ENCODE measurements at regions not wholly inside any gene's neighbourhood (a gene's known extent, or its start where the extent isn't known, plus 50 kb on each side); places are given as distances from the start of the nearest gene placed in this dataset.

DNA sequence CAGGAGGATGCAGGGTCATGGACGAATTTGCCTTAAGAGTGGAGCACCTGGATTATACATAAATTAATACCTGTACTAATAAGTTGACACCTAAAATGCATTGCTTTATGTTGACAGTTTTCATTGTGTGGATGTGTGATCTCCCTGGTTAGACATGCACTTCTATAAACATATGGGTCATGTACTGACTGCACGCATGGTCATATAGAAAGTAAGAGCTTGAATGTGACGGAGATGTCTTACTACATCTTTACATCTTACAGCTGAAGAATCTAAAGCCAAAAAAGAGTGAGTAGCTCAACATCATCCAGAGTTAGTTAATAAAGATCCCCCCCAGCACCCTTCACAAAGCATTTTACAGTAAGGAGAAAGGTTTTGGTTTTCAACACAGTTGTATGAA is 408.4 kb upstream of the JARID2 start:
- ChIA-PET POLR2A (no interaction called here), CTCF (no interaction called here)

DNA sequence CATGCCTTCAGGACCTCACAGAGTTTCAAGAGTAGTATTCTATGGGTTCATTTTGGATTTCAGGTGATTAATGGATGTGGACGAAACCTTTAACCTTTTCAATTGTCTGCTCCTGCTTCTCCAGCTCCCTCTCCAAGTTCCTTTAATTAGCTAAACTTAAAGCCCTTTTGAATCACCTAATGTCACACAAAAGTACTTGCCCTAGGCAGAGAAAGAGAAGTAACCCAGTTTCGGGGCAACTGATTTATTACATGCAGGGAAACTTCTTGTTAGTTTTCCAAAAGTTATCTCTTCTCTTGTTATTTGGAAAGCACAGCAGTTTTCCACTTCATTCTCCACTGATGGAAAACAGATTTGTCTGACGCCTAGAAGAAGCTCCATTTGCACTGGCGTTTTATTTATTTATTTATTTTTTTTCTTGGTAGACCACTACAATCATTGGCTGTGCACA is 407.7 kb upstream of the JARID2 start:
- ChIA-PET CTCF (no interaction called here), POLR2A (no interaction called here)

DNA sequence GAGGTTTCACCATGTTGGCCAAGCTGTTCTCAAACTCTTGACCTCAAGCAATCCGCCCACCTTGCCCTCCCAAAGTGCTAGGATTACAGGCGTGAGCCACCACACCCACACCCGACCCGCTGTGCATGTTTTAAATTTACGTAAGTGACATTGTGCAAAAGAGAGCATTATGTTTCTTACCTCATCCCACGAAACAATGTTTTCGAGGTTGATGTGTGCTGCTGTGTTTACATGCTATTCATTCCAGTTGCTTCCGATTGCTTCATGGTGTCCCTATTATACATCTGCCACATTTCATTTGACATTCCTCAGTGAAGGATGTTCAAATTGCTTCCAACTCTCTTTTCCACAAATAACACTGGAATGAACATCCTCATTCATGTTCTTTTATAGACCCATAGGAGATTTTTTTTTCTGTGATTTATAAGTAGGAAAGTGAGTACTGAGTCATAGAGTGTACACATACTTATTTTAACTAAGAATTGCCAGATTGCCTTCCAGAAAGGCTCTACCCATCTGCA is 403.9 kb upstream of the JARID2 start:
- ChIA-PET POLR2A (no interaction called here), CTCF (no interaction called here)

DNA sequence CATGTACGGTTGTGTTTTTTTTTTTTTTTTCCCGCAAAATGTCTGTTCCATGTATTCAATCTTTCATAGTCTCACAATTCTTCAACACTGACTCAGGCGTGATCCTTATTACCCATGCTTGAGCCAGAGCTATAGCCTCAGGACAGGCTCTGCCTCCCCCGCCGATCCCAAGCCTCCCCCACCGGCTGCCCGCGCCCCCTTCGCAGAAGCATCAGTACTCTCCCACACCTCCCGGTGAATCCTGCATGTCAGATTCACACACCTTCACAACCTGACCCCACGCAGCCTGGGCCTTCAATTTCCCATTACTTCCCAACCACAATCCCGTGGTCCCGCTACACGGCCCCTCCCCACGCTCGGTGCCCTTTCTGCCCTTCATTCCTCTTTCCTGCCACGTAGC is 401.5 kb upstream of the JARID2 start:
- CTCF ChIA-PET = no interaction called here
- POLR2A ChIA-PET = no interaction called here

DNA sequence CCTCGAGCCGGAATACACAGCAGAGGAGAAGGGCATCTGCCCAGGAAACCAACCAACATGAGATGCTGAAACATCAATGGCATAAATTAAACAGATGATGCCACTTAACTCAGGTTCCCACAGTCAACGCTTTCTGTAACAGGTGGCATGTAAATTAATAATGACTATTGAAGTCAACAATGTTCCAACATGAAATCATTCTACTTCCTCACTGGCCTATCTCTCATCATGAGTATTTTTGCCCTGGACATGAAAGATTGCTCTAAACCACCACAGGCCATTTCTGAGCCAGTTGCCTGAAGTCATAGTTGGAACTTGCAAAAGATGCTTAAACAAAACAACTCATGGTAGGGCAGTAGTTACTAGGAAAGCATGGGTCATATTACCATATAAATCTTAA is 397.9 kb upstream of the JARID2 start:
- CTCF ChIA-PET = no interaction called here
- POLR2A ChIA-PET = no interaction called here

DNA sequence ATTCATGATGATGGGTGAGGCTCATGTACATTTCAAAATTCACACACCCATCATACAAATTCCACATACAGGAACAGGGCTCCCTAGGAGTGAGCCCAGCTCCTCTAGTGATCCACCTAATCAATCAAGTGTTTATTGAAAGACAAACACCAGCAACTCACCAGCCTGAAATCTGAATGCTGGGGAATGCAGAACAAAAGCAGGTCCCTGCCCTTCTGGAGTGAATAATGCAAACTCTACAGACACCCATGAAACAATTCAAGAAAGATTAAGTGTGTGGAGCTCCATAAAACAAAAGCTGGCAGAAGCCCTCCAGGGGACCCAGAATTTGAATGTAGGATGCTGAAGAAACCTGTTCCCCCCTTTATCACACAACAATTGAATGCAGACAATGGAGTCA is 396.7 kb upstream of the JARID2 start:
- ChIA-PET POLR2A (interaction anchor here (0.6 kb wide), 1 partner anchor 28 kb away, joined by 3 read pairs; no protein-coding TSS in a partner anchor), CTCF (no interaction called here)

DNA sequence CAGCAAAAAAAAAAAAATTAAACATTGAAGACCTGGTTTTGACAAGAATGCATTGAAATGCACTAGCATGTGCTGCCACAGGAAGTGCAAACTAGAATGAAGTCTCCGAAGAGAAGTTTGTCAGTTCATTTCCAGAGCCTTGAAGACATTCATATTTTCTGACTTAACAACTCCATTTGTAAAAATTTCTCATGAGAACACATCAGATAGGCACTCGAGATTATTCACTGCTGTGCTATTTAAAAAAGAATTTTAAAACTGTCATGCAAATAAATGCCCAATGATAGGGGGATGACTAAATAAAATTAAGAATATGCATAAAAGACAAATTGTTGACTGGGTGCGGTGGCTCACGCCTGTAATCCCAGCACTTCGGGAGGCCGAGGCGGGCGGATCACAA is 394.6 kb upstream of the JARID2 start:
- CTCF ChIA-PET = no interaction called here
- POLR2A ChIA-PET = no interaction called here

DNA sequence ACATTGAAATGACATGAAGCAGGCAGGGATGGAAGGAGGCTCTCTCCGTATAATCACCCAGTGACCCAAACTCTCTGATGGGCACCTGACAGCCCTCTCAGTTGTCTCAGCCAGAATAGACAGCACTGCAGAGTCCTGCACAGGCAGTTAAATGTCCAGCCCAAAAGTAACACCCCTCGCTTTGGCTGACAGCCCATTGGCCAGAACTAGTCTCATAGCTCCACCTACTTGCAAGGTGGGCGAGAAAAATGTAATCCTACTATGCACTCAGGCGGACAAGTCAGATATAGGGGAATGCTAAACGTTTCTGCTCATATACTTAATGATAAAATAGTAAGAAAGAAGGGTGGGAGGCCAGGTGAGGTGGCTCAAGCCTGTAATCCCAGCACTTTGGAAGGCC is 393.5 kb upstream of the JARID2 start:
- CTCF ChIA-PET = no interaction called here
- POLR2A ChIA-PET = no interaction called here

DNA sequence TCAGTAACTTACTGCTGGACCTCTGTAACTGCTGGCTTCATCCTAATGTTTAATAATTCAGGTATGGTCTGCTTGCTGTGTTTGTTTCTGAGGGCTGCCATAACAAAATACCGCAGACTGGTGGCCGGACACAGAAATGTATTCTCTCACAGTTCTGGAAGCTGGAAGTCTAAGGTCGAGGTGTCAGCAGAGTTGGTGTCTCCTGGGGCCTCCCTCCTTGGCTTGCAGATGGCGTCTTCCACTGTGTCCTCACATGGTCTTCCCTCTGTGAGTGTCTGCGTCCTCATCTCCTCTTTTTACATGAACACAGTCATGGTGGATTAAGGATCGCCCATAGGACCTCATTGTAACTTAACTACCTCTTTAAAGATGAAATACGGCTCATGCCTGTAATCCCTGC is 389.7 kb upstream of the JARID2 start:
- ChIA-PET CTCF (no interaction called here), POLR2A (interaction anchor here (0.5 to 0.6 kb wide), 2 partner anchors 29 to 169 kb away, joined by 3 read pairs; no protein-coding TSS in a partner anchor)

DNA sequence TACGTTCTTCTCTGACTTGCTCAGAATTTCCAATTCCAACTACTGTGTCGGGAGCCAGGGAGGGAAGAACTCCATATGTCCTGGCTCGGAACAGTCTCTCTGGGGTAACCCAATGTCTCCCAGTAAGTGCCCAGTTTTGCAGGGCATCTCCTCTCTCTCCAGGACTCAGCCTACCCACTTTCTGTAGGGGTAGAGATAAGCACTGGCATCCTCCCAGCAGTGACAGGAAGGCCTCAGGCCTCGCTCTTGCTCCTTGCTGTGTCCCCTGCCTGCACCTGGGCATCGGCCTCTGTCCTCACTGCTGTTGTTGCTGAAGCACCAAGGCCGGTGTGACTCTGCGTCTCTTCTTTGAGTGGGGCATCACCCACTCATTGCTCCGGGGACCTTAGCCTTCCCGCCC is 388.9 kb upstream of the JARID2 start:
- CTCF ChIA-PET = interaction anchor here (1.1 kb wide), 1 partner anchor 121 kb away, joined by 4 read pairs; no protein-coding TSS in a partner anchor
- POLR2A ChIA-PET = no interaction called here

DNA sequence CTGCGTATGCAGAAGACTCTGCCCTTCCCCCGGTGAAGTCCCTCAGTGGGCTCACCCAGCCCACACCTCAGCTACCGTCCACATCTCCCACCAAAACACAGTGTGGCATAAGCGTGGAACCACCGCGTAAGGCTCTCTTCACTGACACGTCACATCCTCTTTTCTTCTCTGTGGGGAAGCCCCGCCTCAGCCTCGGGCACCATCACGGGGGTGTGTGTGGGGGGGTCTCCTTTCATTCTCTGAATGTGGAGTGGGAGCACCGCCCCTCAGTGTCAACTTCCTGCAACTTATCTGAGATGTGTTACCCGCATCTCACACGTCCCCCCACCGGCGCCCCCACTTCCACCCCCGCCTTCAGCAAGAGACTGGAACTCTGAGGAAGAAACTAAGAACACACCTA is 388.4 kb upstream of the JARID2 start:
- ChIA-PET CTCF (interaction anchor here (1.1 kb wide), 1 partner anchor 122 kb away, joined by 4 read pairs; no protein-coding TSS in a partner anchor), POLR2A (interaction anchor here (0.5 to 0.8 kb wide), 2 partner anchors 18 to 165 kb away, joined by 3 to 5 read pairs; no protein-coding TSS in a partner anchor)

DNA sequence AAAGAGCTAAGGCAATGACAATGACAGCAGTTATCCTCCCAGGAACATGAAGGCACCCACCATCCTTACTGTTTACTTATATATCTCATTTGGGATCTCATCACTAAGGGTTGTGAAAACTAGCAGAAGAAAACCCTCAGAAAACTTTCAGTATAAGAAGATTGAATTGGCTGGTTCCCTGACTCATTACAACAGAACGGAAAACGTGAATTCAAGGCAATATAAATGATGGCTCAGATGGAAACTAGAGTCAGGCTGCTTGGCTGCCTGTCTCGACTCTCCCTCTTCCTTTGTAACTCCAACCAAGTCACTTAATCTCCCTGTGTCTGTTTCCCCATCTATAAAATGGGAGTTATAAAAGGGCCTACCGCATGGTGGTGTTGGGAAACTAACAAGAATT is 387.1 kb upstream of the JARID2 start:
- CTCF ChIA-PET = interaction anchor here (1.0 to 1.5 kb wide), 2 partner anchors 18 to 184 kb away, joined by 3 read pairs; no protein-coding TSS in a partner anchor
- POLR2A ChIA-PET = interaction anchor here (1.1 to 2.8 kb wide), 2 partner anchors 15 to 104 kb away, joined by 10 to 12 read pairs; no protein-coding TSS in a partner anchor

DNA sequence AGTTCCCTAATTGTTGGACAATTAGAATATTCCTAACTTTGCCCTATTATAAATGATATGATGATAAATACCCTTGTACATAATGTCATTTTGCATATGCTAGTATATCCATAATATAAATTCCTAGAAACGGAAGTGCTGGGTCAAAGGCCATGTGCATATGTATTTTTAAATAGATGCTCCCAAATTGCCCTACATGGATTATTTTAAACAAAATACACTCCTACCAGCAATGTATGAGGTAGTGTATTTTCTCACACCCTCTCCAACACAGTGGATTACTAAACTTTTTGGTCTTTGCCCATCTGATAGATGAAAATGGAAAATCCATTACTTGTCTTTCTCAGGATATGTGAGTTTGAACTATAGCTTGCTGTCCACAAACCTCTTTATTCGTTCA is 385.1 kb upstream of the JARID2 start:
- ChIA-PET CTCF (interaction anchor here (1.1 to 1.7 kb wide), 3 partner anchors 12 to 154 kb away, joined by 3 to 5 read pairs (median 4); no protein-coding TSS in a partner anchor), POLR2A (interaction anchor here (0.6 kb wide), 1 partner anchor 105 kb away, joined by 5 read pairs; no protein-coding TSS in a partner anchor)

DNA sequence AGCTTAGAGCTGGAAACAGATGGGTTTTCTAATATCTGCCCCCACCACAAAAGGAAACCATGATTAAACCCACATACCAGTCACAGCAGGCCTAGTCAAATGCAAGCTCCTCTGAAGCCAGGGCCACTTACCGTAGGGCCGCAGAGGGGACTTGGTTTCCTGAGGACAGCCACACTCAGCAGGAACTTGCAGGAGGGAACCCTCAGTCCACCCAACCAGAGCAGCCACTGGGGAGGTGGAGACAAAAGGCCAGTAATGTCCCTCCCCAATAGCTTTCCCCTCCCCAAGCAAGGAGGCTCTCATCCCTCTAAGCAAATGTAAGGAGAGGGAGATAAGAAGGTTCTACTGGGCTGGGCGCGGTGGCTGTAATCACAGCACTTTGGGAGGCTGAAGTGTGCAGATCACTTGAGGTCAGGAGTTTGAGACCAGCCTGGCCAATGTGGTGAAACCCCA is 384.4 kb upstream of the JARID2 start:
- CTCF ChIA-PET = interaction anchor here (1.1 to 1.7 kb wide), 3 partner anchors 12 to 155 kb away, joined by 3 to 5 read pairs (median 4); no protein-coding TSS in a partner anchor

DNA sequence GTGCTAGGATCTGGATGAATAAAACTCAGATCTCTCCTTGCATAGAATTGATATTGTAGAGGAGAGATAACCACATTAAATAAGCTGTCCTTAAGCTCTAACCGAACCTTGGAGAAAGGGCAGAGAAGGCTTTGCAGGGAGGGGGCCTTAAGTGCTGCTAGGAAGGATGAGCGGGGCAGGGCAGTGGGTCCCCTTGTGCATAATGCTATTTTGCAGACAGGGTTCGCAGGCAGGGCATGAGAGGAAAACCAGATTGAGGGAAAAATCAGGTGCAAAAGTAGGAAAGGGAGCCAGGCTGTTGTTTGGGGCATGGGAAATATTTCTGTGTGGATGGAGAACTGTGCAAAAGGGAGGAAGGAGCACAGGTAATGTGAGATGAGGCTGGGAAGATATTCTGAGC is 383.0 kb upstream of the JARID2 start:
- CTCF ChIA-PET = interaction anchor here (0.6 to 0.9 kb wide), 2 partner anchors 8 to 414 kb away, joined by 3 read pairs; no protein-coding TSS in a partner anchor
- POLR2A ChIA-PET = no interaction called here

More for the DNA sequence above, 384.4 kb upstream of the JARID2 start:
- POLR2A ChIA-PET = interaction anchor here (0.6 to 1.0 kb wide), 2 partner anchors 12 to 106 kb away, joined by 4 to 5 read pairs; no protein-coding TSS in a partner anchor

DNA sequence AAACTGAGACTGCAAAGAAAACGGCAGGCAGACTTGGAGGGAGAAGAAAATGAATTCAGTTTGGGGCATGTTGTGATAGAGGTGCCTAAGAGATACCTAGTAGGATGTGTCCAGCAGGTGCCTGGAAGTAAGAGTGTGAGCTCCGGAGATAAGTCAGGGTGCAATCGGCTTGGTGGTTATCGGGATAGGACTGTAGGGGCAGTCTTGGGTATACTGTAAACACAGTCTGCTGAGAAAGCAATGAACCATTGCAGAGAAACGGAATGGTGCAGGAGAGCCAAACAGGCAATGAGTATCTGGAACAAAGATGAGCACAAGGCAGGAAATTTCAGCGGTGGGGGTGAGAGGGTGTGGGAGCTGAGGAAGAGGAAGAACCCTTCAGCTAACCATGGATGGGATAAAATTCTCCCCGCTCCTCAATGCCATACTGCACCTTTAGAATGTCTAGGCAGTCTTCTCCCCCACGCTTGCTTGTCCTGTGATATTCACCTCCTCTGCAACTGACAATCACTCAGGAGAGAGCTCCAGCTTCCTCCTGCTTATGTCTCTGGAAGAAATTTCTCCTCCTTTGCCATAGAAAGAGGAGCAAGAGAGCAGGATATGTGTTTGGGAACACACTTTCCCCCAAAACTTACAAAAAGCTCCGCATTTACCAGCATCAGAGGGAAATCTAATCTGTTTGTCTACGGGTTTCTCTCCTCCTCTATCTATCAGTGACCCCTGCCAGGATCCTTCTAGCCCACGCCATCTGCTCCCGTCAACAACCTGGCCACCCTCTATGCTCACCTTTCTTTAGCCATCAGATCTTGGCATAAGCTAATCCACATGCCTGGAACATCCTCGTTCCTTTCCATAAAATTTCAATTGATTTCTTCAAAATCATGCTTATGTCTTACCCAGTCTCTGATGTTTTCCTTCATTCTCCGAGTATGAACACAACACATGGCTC is 381.7 kb upstream of the JARID2 start:
- CTCF ChIA-PET = no interaction called here
- POLR2A ChIA-PET = no interaction called here

DNA sequence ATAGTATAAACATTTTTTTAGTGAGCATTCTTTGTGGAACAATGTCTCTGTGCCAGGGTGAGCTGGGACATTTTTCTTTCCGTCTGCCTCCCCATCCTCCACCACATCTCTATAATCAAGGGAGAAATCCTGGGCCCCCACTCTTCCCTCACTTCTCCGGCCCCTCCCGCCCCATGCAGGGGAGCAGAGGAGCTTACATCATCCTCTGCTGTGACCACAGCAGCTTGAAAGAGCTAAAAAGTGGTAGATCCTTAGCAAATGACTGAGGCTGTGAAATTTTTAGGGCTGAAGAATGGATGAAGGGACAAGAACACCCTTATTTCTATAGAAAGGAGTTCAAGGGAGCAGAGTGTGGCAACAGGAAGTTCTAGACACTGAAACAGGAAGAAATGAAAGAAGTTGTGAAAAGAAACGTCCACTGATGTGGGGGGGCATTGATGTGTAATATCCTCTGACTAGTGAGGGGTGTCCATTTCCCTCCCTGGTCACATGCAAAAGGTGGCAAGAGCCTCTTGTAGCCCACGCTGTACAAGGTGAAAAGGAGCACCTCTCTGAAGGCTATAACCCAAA is 380.3 kb upstream of the JARID2 start:
- POLR2A ChIA-PET = no interaction called here
- CTCF ChIA-PET = no interaction called here

DNA sequence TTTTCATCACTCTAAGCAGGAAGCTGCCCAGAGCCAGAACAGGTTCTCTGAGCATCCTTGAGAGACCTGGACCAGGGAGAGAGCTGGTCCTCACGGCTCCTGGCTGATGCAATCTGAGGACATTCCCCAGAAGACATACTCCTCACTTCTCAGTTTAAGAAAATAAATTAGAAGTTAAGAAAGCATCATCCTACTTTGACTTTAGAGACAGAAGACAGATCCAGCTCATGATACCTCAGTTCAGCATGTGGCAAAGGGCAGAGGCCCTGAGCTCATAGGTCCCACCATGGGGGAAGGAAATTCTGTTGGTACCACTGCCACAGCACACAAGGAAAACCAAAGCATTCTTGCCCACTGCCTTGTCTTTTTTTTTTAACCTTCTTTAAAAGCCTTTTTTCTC is 378.1 kb upstream of the JARID2 start:
- CTCF ChIA-PET = interaction anchor here (0.7 to 1.4 kb wide), 2 partner anchors 8 to 664 kb away, joined by 3 read pairs; no protein-coding TSS in a partner anchor
- POLR2A ChIA-PET = interaction anchor here (0.6 kb wide), 1 partner anchor 167 kb away, joined by 3 read pairs; no protein-coding TSS in a partner anchor

DNA sequence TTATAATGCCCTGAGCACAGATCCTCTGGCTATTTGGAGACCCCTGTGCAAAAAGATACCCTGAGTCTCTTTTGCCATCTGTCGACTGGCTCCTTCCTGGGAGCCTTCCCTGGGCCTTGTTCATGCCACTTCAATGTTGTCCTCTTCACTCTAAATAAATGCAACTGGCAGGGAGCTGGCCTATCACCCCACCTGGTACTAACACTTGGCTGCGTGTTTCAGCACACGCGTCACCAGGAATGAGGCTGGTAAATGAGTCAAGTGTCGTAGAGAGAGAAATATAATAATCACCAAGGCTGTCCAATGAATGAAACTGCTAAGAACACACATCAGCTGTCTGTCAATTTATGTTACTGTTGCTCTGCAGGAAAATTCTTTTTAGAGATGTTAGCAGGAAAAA is 374.6 kb upstream of the JARID2 start:
- POLR2A ChIA-PET = no interaction called here
- CTCF ChIA-PET = interaction anchor here (0.7 to 0.9 kb wide), 2 partner anchors 9 to 299 kb away, joined by 3 to 4 read pairs; no protein-coding TSS in a partner anchor

DNA sequence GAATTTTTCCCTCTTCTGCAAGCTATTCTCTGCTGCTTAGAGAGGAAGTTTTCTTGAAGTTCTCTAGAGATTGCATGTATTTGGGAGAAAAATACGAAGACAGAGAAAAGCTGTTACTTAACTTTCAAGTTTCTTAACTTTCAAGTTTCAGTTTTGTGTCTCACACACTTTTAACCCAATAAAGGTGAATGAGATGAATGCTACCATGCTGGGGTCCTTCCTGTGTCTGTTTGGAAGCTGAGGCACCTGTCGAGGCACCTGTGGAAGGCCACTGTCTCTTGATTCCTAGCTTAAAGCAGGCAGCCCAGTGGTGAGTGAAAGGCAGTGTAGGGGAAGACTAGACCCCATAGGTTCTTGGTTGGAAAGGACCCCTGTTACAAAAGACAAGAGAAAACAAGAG is 372.8 kb upstream of the JARID2 start:
- POLR2A ChIA-PET = interaction anchor here (1.4 to 2.6 kb wide), 2 partner anchors 12 to 14 kb away, joined by 4 to 12 read pairs; no protein-coding TSS in a partner anchor
- CTCF ChIA-PET = interaction anchor here (1.5 kb wide), 1 partner anchor 12 kb away, joined by 4 read pairs; no protein-coding TSS in a partner anchor
